ENCODE measurements at regions not wholly inside any gene's neighbourhood (a gene's known extent, or its start where the extent isn't known, plus 50 kb on each side); places are given as distances from the start of the nearest gene placed in this dataset.
"Not testable (repeated sequence)": the region's sequence is repeated elsewhere in the genome, so short reads cannot be mapped to it uniquely, and the experiment has no call there.

DNA sequence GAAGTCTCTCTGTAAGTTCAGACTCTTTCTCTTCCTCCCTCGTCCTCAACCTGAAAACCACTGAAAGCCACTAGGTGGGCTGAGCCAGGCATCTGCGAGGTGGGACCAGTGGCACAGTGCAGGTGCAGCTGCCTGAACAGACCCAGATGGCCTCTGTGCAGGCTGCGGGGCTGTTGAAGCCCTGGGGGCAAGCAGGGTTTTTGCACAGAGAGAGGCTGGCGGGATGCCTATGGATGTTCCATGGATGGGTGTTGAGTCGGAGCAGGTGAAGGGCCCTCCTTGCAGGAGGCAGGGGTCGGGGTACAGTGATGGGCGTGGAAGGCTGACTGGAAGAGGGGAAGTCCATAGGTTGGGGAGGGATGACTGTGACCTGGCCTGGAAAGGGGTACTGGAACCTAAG lies 350.2 kb upstream of the FAT1 start:
- DNase-seq: no peak

GRCh38 chr4:187075514-187075913 lies 351.9 kb upstream of the FAT1 start:
- no peak for DNase-seq

GRCh38 chr4:187077744-187078401 lies 354.2 kb upstream of the FAT1 start:
- no peak for DNase-seq

GRCh38 chr4:187084701-187085100 lies 361.0 kb upstream of the FAT1 start:
- DNase-seq: no peak

DNA sequence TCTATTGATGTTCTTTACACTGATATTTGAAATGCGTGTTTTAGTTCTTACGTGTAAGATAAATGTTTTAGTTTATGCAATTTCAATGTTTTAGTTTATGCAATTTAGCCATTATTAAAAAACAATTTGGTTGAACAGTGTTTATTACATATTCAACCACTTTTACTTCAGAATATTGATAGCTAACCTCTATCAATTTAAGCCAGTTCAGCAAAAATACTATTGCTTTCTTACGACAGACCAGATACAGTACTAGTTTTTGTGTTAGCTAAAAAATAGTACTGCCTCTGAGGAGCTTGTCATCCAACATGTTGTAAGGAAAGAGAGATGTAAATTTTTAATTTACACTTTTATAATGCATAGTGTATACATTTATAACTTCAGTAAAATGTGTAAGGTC lies 361.7 kb upstream of the FAT1 start:
- DNase-seq: no peak

DNA sequence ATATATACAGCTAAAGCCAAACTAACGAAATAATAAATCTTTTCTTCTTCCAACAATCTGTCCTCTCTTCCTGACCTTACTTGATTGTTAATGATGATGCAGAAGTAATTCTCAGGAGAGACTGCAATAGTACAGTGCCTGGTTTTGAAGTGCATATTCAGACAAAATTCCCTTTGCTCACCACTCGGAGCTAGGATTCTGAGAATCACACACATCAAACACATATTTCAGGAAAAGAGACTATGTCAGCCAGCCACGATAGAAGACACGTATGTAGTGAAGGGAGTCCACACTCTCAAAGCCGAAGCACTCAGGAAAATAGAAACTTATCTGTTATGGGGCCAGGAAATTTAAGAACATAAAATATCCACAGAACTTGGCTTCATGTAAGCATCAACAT lies 362.5 kb upstream of the FAT1 start:
- DNase-seq: no peak

DNA sequence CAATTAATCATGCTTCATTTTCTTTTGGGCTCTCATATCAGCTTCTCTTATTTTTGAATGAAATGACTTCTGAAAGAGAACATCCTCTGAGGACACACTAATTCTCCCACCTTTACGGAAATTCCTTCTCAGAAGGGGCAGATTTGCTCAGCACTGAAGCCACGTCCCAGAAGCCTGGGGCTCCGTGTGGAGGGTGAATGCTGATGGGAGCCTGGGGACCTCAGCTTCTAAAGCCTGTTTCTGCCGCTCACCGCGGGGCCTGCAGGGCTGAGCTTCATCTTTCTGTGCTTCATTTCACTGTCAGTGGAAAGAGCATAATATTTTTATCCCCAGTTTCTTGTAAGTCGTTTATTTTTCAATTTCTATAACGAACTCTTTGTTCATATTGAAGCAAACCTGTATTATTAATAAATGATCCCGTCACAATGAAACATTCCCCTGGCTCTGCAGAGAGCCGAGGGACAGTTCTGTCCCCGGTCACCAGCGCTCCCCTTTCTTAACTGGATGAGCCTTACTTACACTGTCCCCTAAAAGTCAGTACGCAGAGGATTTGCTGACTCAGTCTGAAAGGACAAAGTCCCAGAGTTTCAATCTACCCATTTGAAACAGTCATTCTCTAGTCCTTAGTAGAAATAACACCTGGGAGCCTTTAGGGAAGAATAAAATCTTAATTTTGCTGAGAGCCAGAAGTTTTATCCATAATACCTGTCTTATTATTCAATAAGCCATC lies 364.6 kb upstream of the FAT1 start:
- no peak for DNase-seq

- no peak for DNase-seq
Observed at GRCh38 chr4:187090401-187090800, 366.7 kb upstream of the FAT1 start.

DNA sequence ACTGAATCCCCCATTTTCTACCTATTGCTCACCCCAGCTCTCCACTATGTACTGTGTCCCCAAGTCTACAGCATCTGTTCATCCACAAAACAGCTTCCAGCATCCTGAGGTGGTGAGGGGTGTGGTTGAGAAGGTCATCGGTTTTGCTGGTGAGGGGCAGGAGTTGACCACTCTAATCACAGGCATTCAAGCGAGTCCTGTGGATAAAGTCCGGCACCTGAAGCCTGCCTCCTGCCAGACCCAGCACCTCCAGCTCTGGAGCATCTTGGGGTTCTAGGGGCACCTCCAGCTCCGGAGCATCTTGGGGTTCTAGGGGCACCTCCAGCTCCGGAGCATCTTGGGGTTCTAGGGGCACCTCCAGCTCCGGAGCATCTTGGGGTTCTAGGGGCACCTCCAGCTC lies 367.2 kb upstream of the FAT1 start:
- DNase-seq: not testable (repeated sequence)

DNA sequence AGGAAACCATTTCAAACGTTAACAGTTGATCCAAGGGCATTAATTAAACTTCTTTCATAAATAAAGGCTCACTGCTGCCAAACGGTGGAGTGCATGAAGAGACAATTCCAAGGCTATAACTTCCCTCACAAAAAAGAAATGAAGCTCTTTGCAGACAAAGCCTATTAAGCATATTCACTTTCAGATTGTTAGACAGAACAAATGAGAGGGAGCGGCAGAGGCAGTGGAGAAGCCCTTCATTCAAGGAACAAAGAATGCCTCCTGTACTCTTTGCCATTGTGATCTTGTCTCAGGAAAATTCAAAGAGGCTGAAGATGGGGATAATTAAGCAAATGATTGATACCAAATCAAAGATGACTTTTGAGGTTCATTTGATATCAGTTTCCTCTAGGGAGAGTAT lies 370.5 kb upstream of the FAT1 start:
- DNase-seq: no peak

DNA sequence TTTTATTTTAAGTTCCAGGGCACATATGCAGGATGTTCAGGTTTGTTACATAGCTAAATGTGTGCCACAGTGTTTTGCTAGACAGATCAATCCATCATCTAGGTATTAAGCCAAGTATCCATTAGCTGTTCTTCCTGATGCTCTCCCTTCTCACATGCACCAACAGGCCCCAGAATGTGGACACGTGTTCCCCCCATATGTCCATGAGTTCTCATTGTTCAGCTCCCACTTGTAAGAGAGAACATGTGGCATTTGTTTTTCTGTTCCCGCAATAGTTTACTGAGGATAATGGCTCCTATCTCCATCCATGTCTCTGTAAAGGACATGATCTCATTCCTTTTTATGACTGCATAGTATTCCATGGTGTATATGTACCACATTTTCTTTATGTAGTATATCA lies 374.8 kb upstream of the FAT1 start:
- DNase-seq: no peak

- DNase-seq: no peak
Observed at GRCh38 chr4:187103351-187103750, 379.7 kb upstream of the FAT1 start.

DNA sequence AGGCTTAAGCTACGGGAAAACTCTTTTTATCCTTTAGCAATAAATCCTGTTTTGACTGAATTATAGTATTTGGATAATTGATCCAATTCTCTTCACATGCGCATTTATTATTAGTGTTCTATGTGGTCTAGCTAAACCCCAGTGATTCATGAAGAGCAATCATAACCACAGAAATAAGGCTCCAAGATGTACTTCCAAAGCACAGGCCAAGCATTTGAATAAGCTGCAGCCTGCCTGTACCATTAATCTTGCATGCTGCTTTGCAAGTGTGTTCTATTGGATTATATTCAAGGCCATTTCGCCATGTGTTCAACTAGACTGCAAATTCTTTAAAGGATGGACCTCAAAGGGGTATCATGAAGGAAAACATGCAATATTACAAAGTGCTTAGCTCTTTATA lies 385.2 kb upstream of the FAT1 start:
- DNase-seq: no peak

- no peak for DNase-seq
Observed at GRCh38 chr4:187109636-187110035, 386.0 kb upstream of the FAT1 start.

- no peak for DNase-seq
Observed at GRCh38 chr4:187118166-187118565, 394.5 kb upstream of the FAT1 start.

GRCh38 chr4:187118602-187119120 lies 395.0 kb upstream of the FAT1 start:
- DNase-seq: no peak

DNA sequence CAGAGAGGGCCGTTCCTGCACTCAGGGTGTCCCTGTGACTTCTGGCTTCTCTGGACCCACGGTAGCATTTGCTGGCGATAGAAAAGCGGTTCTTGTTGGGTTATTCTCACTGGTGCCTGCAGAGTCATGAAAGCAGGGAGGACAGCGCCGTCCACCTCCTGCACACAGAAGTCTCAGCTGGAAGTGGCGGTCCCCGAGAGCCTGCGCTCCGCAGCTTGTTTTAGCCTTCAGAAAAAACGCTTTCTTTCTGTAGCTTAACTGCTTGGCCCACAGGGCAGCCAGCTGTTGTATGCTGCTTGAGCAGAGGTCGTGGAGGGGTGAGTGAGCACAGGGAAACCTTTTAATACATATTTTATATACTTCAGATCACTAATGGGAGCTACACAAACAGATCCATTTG lies 400.7 kb upstream of the FAT1 start:
- DNase-seq: no peak

DNA sequence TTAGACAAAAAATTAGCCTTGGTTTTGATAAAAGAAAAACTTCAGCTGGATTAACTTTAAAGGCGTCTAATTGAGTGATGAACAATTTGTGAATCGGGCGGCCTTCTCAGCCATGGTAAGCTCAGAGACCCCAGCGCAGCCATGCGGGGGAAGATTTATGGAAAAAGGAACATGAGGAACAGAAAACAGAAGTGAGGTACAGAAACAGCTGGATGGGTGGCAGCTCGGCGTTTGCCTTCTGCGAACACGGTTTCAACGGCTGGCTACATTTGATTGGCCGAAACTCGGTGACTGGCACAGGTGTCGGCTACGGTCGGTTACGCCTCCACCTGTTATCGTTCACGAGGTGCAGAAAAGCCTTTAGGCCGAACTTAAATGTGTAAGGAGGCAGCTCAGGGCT lies 401.4 kb upstream of the FAT1 start:
- DNase-seq: no peak

DNA sequence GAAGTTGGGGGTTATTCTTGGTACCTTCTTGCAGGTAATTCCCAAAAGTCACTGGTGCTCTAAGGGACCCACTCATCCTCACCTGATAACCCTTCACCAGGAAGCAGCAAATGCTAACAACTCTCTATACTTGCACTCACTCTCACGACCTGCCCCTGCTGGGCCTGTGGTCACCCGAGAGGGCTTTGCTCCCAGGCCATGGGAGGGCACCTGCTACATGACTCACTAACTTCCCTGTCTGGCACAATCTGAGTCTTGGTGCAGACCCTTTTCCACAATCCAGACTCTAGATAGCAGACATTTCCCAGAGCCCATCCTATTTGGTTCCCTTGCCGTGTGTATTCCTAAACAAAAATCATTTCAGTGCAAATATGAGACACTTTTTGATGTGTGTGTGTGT lies 403.8 kb upstream of the FAT1 start:
- DNase-seq: no peak

DNA sequence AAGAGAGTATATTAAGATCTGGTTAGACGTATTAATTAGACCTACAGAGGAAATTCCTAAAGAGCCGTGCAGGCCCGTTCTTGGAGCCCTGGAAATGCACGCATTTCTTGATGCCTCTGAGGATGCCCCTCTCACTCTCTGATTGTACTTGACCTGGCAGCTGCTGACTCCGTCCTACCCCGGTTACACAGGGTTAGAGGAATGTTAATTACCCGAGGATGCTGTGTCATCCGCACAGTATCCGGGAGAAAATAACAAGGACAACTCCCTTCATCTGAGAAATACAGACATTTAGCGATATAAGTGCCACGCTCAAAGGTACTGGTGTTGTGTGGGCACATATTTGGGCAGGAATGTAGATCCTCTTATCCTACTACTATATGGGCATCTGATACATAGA lies 404.6 kb upstream of the FAT1 start:
- no peak for DNase-seq

GRCh38 chr4:187128976-187129375 lies 405.3 kb upstream of the FAT1 start:
- no peak for DNase-seq

DNA sequence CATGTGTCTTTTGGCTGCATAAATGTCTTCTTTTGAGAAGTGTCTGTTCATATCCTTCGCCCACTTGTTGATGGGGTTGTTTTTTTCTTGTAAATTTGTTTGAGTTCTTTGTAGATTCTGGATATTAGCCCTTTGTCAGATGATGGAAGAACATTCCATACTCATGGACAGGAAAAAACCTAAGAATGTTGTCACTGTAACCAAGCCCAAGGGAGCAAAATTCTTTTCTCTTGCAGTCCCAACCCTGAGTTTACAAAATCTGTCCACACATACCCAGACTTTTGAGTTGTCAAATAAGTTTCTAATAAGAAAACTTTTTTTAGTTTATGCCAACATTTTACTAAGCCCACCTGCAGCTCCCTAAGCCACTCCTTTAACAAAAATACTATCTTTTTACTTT lies 408.2 kb upstream of the FAT1 start:
- not testable (repeated sequence) for DNase-seq

DNA sequence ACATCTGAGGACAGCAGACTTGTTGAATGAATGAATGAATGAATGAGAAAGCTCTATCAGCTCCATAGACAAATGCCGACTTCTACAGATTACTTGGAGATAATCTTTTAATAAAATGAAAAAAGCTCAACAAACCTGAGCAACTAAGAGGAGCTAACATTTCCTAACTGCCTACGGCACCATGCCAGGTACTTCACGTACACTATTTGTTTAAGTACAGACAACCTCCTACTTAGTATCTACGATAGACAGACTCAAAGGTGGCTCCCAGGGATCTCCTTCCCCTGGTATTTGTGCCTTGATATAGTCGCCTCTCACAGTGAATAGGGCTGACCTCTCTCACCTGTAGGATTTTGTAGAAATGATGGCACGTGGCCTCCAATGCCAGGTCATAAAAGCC lies 412.2 kb upstream of the FAT1 start:
- no peak for DNase-seq

DNA sequence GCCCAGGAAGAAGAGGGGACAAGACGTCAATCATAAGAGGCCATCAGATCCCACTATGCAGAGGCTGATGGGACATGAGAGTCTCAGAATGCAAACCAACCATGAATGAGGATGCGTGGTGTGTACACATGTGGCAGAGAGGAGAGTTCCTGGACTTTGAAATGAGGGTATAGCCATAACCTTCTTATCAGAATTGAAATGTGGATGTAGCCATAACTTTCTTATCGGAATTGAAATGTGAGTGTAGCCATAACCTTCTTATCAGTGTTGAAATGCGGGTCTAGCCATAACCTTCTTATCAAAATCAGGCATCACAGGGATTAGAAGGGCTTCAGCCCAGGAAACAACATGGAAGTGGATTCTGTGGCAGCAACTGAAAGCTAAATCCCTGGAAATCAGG lies 415.5 kb upstream of the FAT1 start:
- DNase-seq: no peak

DNA sequence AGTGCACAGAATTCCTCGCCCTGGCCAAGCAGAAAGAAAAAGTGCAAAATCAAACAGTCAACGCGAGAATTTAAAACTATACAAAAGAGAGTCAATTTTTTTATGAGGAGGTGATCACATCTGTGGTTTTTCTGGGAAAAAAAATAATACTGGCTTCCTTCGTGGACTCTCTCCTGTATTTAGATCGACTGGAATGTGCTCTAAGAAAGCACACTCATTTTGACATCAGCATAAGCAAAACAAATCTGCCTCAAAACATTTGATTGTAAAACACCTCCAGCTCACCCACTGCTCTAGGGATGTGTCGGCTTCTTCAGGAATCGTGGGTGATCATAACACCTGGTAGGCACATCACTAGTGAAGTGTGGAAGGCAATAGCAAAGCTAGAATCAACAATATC lies 417.4 kb upstream of the FAT1 start:
- DNase-seq: no peak

Measured in NCI-H1417 treated with DMSO at 0.1 percent for 48 hours (cell line).